ENCODE measurements at regions not wholly inside any gene's neighbourhood (a gene's known extent, or its start where the extent isn't known, plus 50 kb on each side); places are given as distances from the start of the nearest gene placed in this dataset.

DNA sequence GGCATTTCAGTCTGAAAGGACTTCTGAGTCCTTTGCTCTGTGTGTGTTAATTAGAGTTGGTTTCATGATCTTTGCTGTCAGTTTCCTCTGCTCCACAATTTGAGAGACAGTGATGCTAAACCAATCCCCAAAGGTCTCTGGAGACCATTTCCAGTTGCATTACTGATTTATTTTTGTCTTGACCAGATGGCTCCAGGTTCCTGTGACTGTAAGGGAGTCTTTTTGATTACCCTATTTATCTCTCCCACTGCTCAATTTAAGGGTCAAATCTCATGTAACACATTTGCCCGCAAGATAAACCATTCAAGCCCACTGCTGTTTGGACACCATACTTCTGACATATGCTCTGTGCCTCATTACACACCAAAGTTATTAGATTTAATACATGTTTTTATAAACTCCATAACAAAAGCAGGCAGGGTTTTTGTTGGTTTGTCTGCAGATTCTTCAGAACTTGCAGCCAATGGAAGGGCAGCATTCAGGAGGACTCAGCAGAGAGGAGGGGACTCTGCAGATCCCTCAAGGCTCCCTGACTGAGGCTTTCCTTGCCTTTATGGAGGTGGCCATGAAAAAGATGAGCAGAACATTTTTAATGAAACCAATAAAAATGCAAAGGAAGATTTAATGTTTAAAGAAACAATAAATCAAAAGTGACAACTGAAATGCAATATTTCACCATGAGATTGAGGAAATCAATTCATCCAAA, 889.3 kb upstream of the CELF4 start:
- no peaks in the 10 kb centered on the region for H3K4me1 ChIP-seq (ENCODE audit: control insufficient read depth, low read length)
- H3K27me3 ChIP-seq (ENCODE audit: control insufficient read depth, low read length), result no peaks in the 10 kb centered on the region
- no peak overlapping the region for H3K4me3 ChIP-seq (ENCODE audit: low read length)
- H3K36me3 ChIP-seq (ENCODE audit: control insufficient read depth, low read length), result no peaks in the 10 kb centered on the region
- no peak overlapping the region for H3K27ac ChIP-seq (ENCODE audit: low read depth, low read length)
- H3K4me2 ChIP-seq (ENCODE audit: low read length), result no peak overlapping the region
- TF ChIP-seq EZH2phosphoT487 (IDR thresholded peaks at IDR 0.05; ENCODE audit: borderline replicate concordance, low read length) (no peak), CTCF (IDR thresholded peaks at IDR 0.05; ENCODE audit: low read depth, low read length, poor library complexity, severe bottlenecking) (no peak)
- H3K9me3 ChIP-seq (ENCODE audit: control insufficient read depth, insufficient read depth, low read length), result no peaks in the 10 kb centered on the region
- no peaks in the 10 kb centered on the region for H4K20me1 ChIP-seq (ENCODE audit: control insufficient read depth, insufficient read depth, low read depth, low read length)
- no peaks in the 10 kb centered on the region for H3F3A ChIP-seq (ENCODE audit: control insufficient read depth, insufficient read depth)
- H3K9me2 ChIP-seq (replicated peaks; ENCODE audit: control insufficient read depth, low read length), result no peaks in the 10 kb centered on the region
- no peaks in the 10 kb centered on the region for H3K79me2 ChIP-seq (ENCODE audit: control insufficient read depth, low read length)

GRCh38 chr18:38453880-38454279, 888.3 kb upstream of the CELF4 start:
- Histone ChIP-seq H3K9me2 (replicated peaks; ENCODE audit: control insufficient read depth, low read length) (no peaks in the 10 kb centered on the region), H3K4me1 (ENCODE audit: control insufficient read depth, low read length) (no peaks in the 10 kb centered on the region), H3F3A (ENCODE audit: control insufficient read depth, insufficient read depth) (no peaks in the 10 kb centered on the region), H3K79me2 (ENCODE audit: control insufficient read depth, low read length) (no peaks in the 10 kb centered on the region), H3K9me3 (ENCODE audit: control insufficient read depth, insufficient read depth, low read length) (no peaks in the 10 kb centered on the region), H3K27ac (ENCODE audit: low read depth, low read length) (no peak overlapping the region), H3K36me3 (ENCODE audit: control insufficient read depth, low read length) (no peaks in the 10 kb centered on the region), H4K20me1 (ENCODE audit: control insufficient read depth, insufficient read depth, low read depth, low read length) (no peaks in the 10 kb centered on the region), H3K4me3 (ENCODE audit: low read length) (no peak overlapping the region), H3K4me2 (ENCODE audit: low read length) (no peak overlapping the region), H3K27me3 (ENCODE audit: control insufficient read depth, low read length) (no peaks in the 10 kb centered on the region)
- TF ChIP-seq EZH2phosphoT487 (IDR thresholded peaks at IDR 0.05; ENCODE audit: borderline replicate concordance, low read length) (no peak), CTCF (IDR thresholded peaks at IDR 0.05; ENCODE audit: low read depth, low read length, poor library complexity, severe bottlenecking) (no peak)

- Histone ChIP-seq H3K4me3 (ENCODE audit: low read length) (no peak overlapping the region), H3F3A (ENCODE audit: control insufficient read depth, insufficient read depth) (no peaks in the 10 kb centered on the region), H3K9me2 (replicated peaks; ENCODE audit: control insufficient read depth, low read length) (no peaks in the 10 kb centered on the region), H3K9me3 (ENCODE audit: control insufficient read depth, insufficient read depth, low read length) (no peaks in the 10 kb centered on the region), H3K27me3 (ENCODE audit: control insufficient read depth, low read length) (no peaks in the 10 kb centered on the region), H3K4me1 (ENCODE audit: control insufficient read depth, low read length) (no peaks in the 10 kb centered on the region), H3K27ac (ENCODE audit: low read depth, low read length) (no peak overlapping the region), H3K36me3 (ENCODE audit: control insufficient read depth, low read length) (no peaks in the 10 kb centered on the region), H4K20me1 (ENCODE audit: control insufficient read depth, insufficient read depth, low read depth, low read length) (no peaks in the 10 kb centered on the region), H3K4me2 (ENCODE audit: low read length) (no peak overlapping the region), H3K79me2 (ENCODE audit: control insufficient read depth, low read length) (no peaks in the 10 kb centered on the region)
- TF ChIP-seq EZH2phosphoT487 (IDR thresholded peaks at IDR 0.05; ENCODE audit: borderline replicate concordance, low read length), result no peak
Measured at GRCh38 chr18:38450876-38451275, 885.3 kb upstream of the CELF4 start.

- no peak overlapping the region for H3K27ac ChIP-seq (ENCODE audit: low read depth, low read length)
- H4K20me1 ChIP-seq (ENCODE audit: control insufficient read depth, insufficient read depth, low read depth, low read length), result no peaks in the 10 kb centered on the region
- TF ChIP-seq CTCF (IDR thresholded peaks at IDR 0.05; ENCODE audit: low read depth, low read length, poor library complexity, severe bottlenecking) (no peak), EZH2phosphoT487 (IDR thresholded peaks at IDR 0.05; ENCODE audit: borderline replicate concordance, low read length) (no peak)
- no peaks in the 10 kb centered on the region for H3K9me3 ChIP-seq (ENCODE audit: control insufficient read depth, insufficient read depth, low read length)
- H3K79me2 ChIP-seq (ENCODE audit: control insufficient read depth, low read length), result no peaks in the 10 kb centered on the region
- H3K4me3 ChIP-seq (ENCODE audit: low read length), result no peak overlapping the region
- no peaks in the 10 kb centered on the region for H3K27me3 ChIP-seq (ENCODE audit: control insufficient read depth, low read length)
- H3K4me2 ChIP-seq (ENCODE audit: low read length), result no peak overlapping the region
- H3K4me1 ChIP-seq (ENCODE audit: control insufficient read depth, low read length), result no peaks in the 10 kb centered on the region
- H3K9me2 ChIP-seq (replicated peaks; ENCODE audit: control insufficient read depth, low read length), result no peaks in the 10 kb centered on the region
- no peaks in the 10 kb centered on the region for H3F3A ChIP-seq (ENCODE audit: control insufficient read depth, insufficient read depth)
- H3K36me3 ChIP-seq (ENCODE audit: control insufficient read depth, low read length), result no peaks in the 10 kb centered on the region
Measured at GRCh38 chr18:38445804-38446145, 880.2 kb upstream of the CELF4 start.

Data from DOHH2 (cell line).